ENCODE measurements at regions not wholly inside any gene's neighbourhood (a gene's known extent, or its start where the extent isn't known, plus 50 kb on each side); places are given as distances from the start of the nearest gene placed in this dataset.

GRCh38 chr5:13027874-13028273 is 916.6 kb downstream of the DNAH5 start:
- no peak overlapping the region for H4K8ac ChIP-seq (replicated peaks; ENCODE audit: insufficient read length, low read depth, low read length)
- Mint-ChIP-seq H3K27ac (no peak overlapping the region), H3K4me3 (no peak overlapping the region), H3K4me1 (peaks cover 0 to 2% of the 10 kb centered on the region in 2 experiments; a peak in 1 of 4 replicates), H3K9me3 (no peaks in the 10 kb centered on the region; a peak in 1 of 5 replicates), H3K27me3 (ENCODE audit: low read depth) (no peaks in the 10 kb centered on the region), H3K36me3 (ENCODE audit: insufficient read depth in 1 of 3, low read depth in 3 of 3) (no peaks in the 10 kb centered on the region)
- H3K56ac ChIP-seq (ENCODE audit: insufficient read length, low read depth, low read length), result no peak overlapping the region
- H2BK12ac ChIP-seq (ENCODE audit: insufficient read length, low read depth, low read length), result no peak overlapping the region
- no peak for TF ChIP-seq CTCF (conservative IDR thresholded peaks at IDR 0.05)
- H3K4ac ChIP-seq (ENCODE audit: low read depth, low read length), result no peak overlapping the region
- no peak for DNase-seq
- H3K9ac ChIP-seq (ENCODE audit: extremely low read depth, insufficient read length, low read length), result no peak overlapping the region
- no peak overlapping the region for H2AK5ac ChIP-seq (ENCODE audit: insufficient read length, low read length)
- H3K27me3 ChIP-seq (ENCODE audit: insufficient read depth, low read length), result no peaks in the 10 kb centered on the region
- H2BK120ac ChIP-seq (ENCODE audit: low read depth, low read length, poor library complexity, severe bottlenecking), result no peak overlapping the region
- H4K20me1 ChIP-seq (ENCODE audit: control insufficient read depth, insufficient read depth, insufficient read length), result no peaks in the 10 kb centered on the region
- no peaks in the 10 kb centered on the region for H3K4me1 ChIP-seq (ENCODE audit: insufficient read depth, low read length)
- no peak overlapping the region for H2BK15ac ChIP-seq (ENCODE audit: low read depth, low read length)
- H2BK20ac ChIP-seq (ENCODE audit: low read depth, low read length, poor library complexity, severe bottlenecking), result no peak overlapping the region
- no peaks in the 10 kb centered on the region for H3K9me3 ChIP-seq (ENCODE audit: control insufficient read depth, low read depth, low read length)
- no peak overlapping the region for H3K18ac ChIP-seq (ENCODE audit: insufficient read length, low read depth, low read length)
- no peak overlapping the region for H2BK5ac ChIP-seq (ENCODE audit: insufficient read length, low read length)
- no peaks in the 10 kb centered on the region for H3K23me2 ChIP-seq (ENCODE audit: insufficient read length, low read depth, low read length, poor library complexity, severe bottlenecking)
- no peak overlapping the region for H3K4me2 ChIP-seq (ENCODE audit: insufficient read depth, insufficient read length, low read length)
- H3T11ph ChIP-seq (ENCODE audit: low read length), result no peak overlapping the region
- H4K91ac ChIP-seq (ENCODE audit: insufficient read length, low read depth, low read length), result no peak overlapping the region
- H4K5ac ChIP-seq (ENCODE audit: insufficient read length, low read depth, low read length), result no peak overlapping the region
- no peak overlapping the region for H3K27ac ChIP-seq (ENCODE audit: insufficient read length, low read depth, low read length)
- no peaks in the 10 kb centered on the region for H3K79me1 ChIP-seq (ENCODE audit: insufficient read depth, low read depth, low read length, poor library complexity, severe bottlenecking)
- no peaks in the 10 kb centered on the region for H3K79me2 ChIP-seq (ENCODE audit: insufficient read depth, low read length)
- no peak overlapping the region for H3K23ac ChIP-seq (ENCODE audit: insufficient read length, low read depth, low read length)
- no peak overlapping the region for H2AFZ ChIP-seq (ENCODE audit: low read length)
- H3K14ac ChIP-seq (ENCODE audit: insufficient read depth, low read length), result no peak overlapping the region
- no CpG with 5 or more reads among the region's 4 CpGs for WGBS (ENCODE audit: extremely low coverage, insufficient read length, low lambda C conversion rate)
